A549 (cell line): ENCODE measurements at regions not wholly inside any gene's neighbourhood (a gene's known extent, or its start where the extent isn't known, plus 50 kb on each side); places are given as distances from the start of the nearest gene placed in this dataset.

Source experiments
- ATAC-seq, 2 experiments: fragments of 200-7000 bp in 1 of 2; fragments of >200 bp in 1 of 2; cut with Nextera tagmentation in 1 of 2; cut with Tn5 transposase in 1 of 2; 3 replicates each; pipeline versions ENCODE4 v1.8.0 to v1.9.1; 2018 to 2020; ENCODE audit warnings: mild to moderate bottlenecking in 1 of 2, moderate library complexity in 1 of 2
- CTCF ChIA-PET: fragments of 300-600 bp; sonication (Branson Sonifier 250); formaldehyde crosslinking; extraction: SDS; loops from one replicate; lab custom pipeline; 2021; ENCODE audit warnings: antibody characterized with exemption, inconsistent platforms; lab: Yijun Ruan, JAX
- POLR2A ChIA-PET: fragments of 350-600 bp; formaldehyde crosslinking; extraction: SDS; loops from one replicate; lab custom pipeline; 2021; ENCODE audit warnings: antibody characterized with exemption, inconsistent platforms; lab: Yijun Ruan, JAX
- DNase-seq, 2 experiments: peaks; one replicate each; pipeline versions ENCODE4 v3.0.0 to v3.0.0-alpha.2; 2011 to 2016; ENCODE audit warnings: low read depth in 1 of 2, low spot score in 1 of 2
- FAIRE-seq: peaks from 2 replicates; lab custom pipeline; 2011; peaks lifted over from hg19 to GRCh38; lab: Jason Lieb, UNC
- H3K27ac ChIP-seq, 2 experiments: fragments of >200 bp; sonication (Bioruptor Twin); formaldehyde crosslinking; 3 replicates each; pipeline ENCODE4 v1.5.1; 2016 to 2017
- H3K4me1 ChIP-seq: fragments of >200 bp; sonication (Bioruptor Twin); formaldehyde crosslinking; 3 replicates; pipeline ENCODE4 v1.6.1; 2016
- H3K4me2 ChIP-seq: fragments of >200 bp; sonication (Bioruptor Twin); formaldehyde crosslinking; 3 replicates; pipeline ENCODE4 v1.6.1; 2016
- H3K4me3 ChIP-seq: fragments of >200 bp; sonication (Bioruptor Twin); formaldehyde crosslinking; 3 replicates; pipeline ENCODE4 v1.5.1; 2016
- H3K9me3 ChIP-seq: fragments of >200 bp; sonication (Bioruptor Twin); formaldehyde crosslinking; 3 replicates; pipeline ENCODE4 v1.6.1; 2016
- ATOH8 ChIP-seq: fragments of 250-450 bp; sonication (Bioruptor Pico); IDR thresholded peaks from 2 replicates; pipeline ENCODE4 v1.5.0; 2020; ENCODE audit warnings: low read depth, mild to moderate bottlenecking, moderate library complexity
- BCL3 ChIP-seq: fragments of >200 bp; sonication (Bioruptor Twin); formaldehyde crosslinking; IDR thresholded peaks from 3 replicates; pipeline ENCODE4 v1.6.1; 2016
- BHLHE40 ChIP-seq: IDR thresholded peaks from 2 replicates; pipeline ENCODE4 v1.6.1; 2012; ENCODE audit warnings: low read depth, low read length, inconsistent platforms
- CBX2 ChIP-seq: fragments of 200-600 bp; sonication (generic); IDR thresholded peaks from 2 replicates; pipeline ENCODE4 v1.6.1; 2016; ENCODE audit warnings: low read depth, mild to moderate bottlenecking, borderline replicate concordance
- CBX8 ChIP-seq: fragments of 200-600 bp; sonication (generic); IDR thresholded peaks from 2 replicates; pipeline ENCODE4 v1.6.1; 2016
- CEBPB ChIP-seq, 2 experiments: fragments of >200 bp in 1 of 2; sonication (Bioruptor Twin) in 1 of 2; formaldehyde crosslinking in 1 of 2; IDR thresholded peaks; 2 replicates each; pipeline ENCODE4 v1.6.1; 2012 to 2016
- CHD4 ChIP-seq: fragments of 200-600 bp; sonication (generic); IDR thresholded peaks from 2 replicates; pipeline ENCODE4 v1.6.1; 2016; ENCODE audit warnings: antibody characterized with exemption, mild to moderate bottlenecking, borderline replicate concordance
- CTCF ChIP-seq: fragments of >200 bp; sonication (Bioruptor Twin); formaldehyde crosslinking; IDR thresholded peaks from 3 replicates; pipeline ENCODE4 v1.5.1; 2016
- FOSB ChIP-seq: fragments of 250-450 bp; sonication (Bioruptor Pico); IDR thresholded peaks from 2 replicates; pipeline ENCODE4 v1.5.0; 2020; ENCODE audit warnings: mild to moderate bottlenecking, moderate library complexity
- FOSL2 ChIP-seq, 2 experiments: fragments of 450-650 bp in 1 of 2; fragments of >200 bp in 1 of 2; sonication (Bioruptor Twin) in 1 of 2; formaldehyde crosslinking; IDR thresholded peaks; 2 replicates each; pipeline versions ENCODE4 v1.5.0 to v1.6.1; 2016 to 2020; ENCODE audit warnings: mild to moderate bottlenecking in 1 of 2, moderate library complexity in 1 of 2
- GATA3 ChIP-seq: IDR thresholded peaks from 2 replicates; pipeline ENCODE4 v1.6.1; 2012; ENCODE audit warnings: borderline replicate concordance
- HDAC2 ChIP-seq: fragments of 200-600 bp; sonication (generic); IDR thresholded peaks from 2 replicates; pipeline ENCODE4 v1.6.1; 2016
- HES2 ChIP-seq: fragments of >200 bp; sonication (Bioruptor Twin); formaldehyde crosslinking; IDR thresholded peaks from 2 replicates; pipeline ENCODE4 v1.6.1; 2016
- HOXB13 ChIP-seq: fragments of 250-450 bp; sonication (Bioruptor Pico); IDR thresholded peaks from 2 replicates; pipeline ENCODE4 v1.5.0; 2020; ENCODE audit warnings: low read depth, mild to moderate bottlenecking, moderate library complexity
- HOXB5 ChIP-seq: fragments of 250-450 bp; sonication (Bioruptor Pico); IDR thresholded peaks from 2 replicates; pipeline ENCODE4 v1.5.0; 2020; ENCODE audit warnings: mild to moderate bottlenecking, moderate library complexity
- JUN ChIP-seq, 2 experiments: fragments of >200 bp; sonication (Bioruptor Twin); formaldehyde crosslinking; IDR thresholded peaks; 2 replicates in 1 of 2; 3 replicates in 1 of 2; pipeline ENCODE4 v1.6.1; 2016 to 2017
- JUNB ChIP-seq: fragments of >200 bp; sonication (Bioruptor Twin); formaldehyde crosslinking; IDR thresholded peaks from 2 replicates; pipeline ENCODE4 v1.6.1; 2016
- MAZ ChIP-seq: fragments of 150-350 bp; IDR thresholded peaks from 2 replicates; pipeline ENCODE4 v1.6.1; 2014; ENCODE audit warnings: antibody characterized with exemption, low read depth, low read length, borderline replicate concordance
- NFE2L2 ChIP-seq: fragments of 150-350 bp; conservative IDR thresholded peaks from 2 replicates; pipeline ENCODE4 v1.6.1; 2014; ENCODE audit warnings: low read length
- NPAS2 ChIP-seq: fragments of 250-450 bp; sonication (Bioruptor Pico); IDR thresholded peaks from 2 replicates; pipeline ENCODE4 v1.8.0; 2022; ENCODE audit warnings: mild to moderate bottlenecking, moderate library complexity, borderline replicate concordance
- POLR2A ChIP-seq: IDR thresholded peaks from 2 replicates; pipeline ENCODE4 v1.6.1; 2012; ENCODE audit warnings: mild to moderate bottlenecking, low read length
- POLR2AphosphoS2 ChIP-seq: conservative IDR thresholded peaks from 2 replicates; pipeline ENCODE4 v1.6.1; 2012; ENCODE audit warnings: low read length, improper control_type of control experiment, inconsistent platforms
- RAD21 ChIP-seq, 2 experiments: fragments of >200 bp in 1 of 2; sonication (Bioruptor Twin) in 1 of 2; formaldehyde crosslinking in 1 of 2; IDR thresholded peaks in 1 of 2; conservative IDR thresholded peaks in 1 of 2; 2 replicates in 1 of 2; 3 replicates in 1 of 2; pipeline ENCODE4 v1.6.1; 2012 to 2018; ENCODE audit warnings: inconsistent platforms in 1 of 2
- RCOR1 ChIP-seq: fragments of 150-350 bp; IDR thresholded peaks from 2 replicates; pipeline ENCODE4 v1.6.1; 2014; ENCODE audit warnings: antibody characterized with exemption, low read length, low read depth
- RFX5 ChIP-seq: fragments of 450-650 bp; IDR thresholded peaks from 2 replicates; pipeline ENCODE4 v1.7.1; 2014; ENCODE audit warnings: antibody characterized with exemption, mild to moderate bottlenecking, moderate library complexity
- SMC3 ChIP-seq: fragments of >200 bp; sonication (Bioruptor Twin); formaldehyde crosslinking; IDR thresholded peaks from 3 replicates; pipeline ENCODE4 v1.6.1; 2018; ENCODE audit warnings: inconsistent platforms
- ZC3H11A ChIP-seq: fragments of 450-650 bp; IDR thresholded peaks from 2 replicates; pipeline ENCODE4 v1.6.1; 2014; ENCODE audit warnings: antibody characterized with exemption, mild to moderate bottlenecking

- DNase-seq (no peak), FAIRE-seq (no peak)
- 0 out of 3 replicates have a peak, but pooled peaks cover 2% of the 10 kb centered on the region for H3K9me3 ChIP-seq
- no peak overlapping the region for H3K27ac ChIP-seq
- ChIA-PET POLR2A (no interaction called here), CTCF (interaction anchor here (1.0 kb wide), 1 partner anchor 21 kb away, joined by 3 read pairs; no protein-coding TSS in a partner anchor)
- no peak overlapping the region for H3K4me3 ChIP-seq
- H3K4me1 ChIP-seq = no peaks in the 10 kb centered on the region
- TF ChIP-seq CHD4 = no peak
- no peak for TF ChIP-seq FOSB
- TF ChIP-seq HOXB13 = no peak
- no peak for TF ChIP-seq HES2
- no peak for TF ChIP-seq NPAS2 (CRISPR knock-in tag)
- TF ChIP-seq CBX2 = no peak
- TF ChIP-seq POLR2AphosphoS2 = no peak
- TF ChIP-seq ATOH8 (CRISPR knock-in tag) = no peak
- TF ChIP-seq RCOR1 = no peak
- TF ChIP-seq RAD21 (conservative IDR thresholded peaks at IDR 0.05 in 1 of 2, IDR thresholded peaks at IDR 0.05 in 1 of 2) = no peak
- TF ChIP-seq RFX5 = no peak
- no peak for TF ChIP-seq HOXB5 (CRISPR knock-in tag)
- no peak for TF ChIP-seq JUNB
- TF ChIP-seq SMC3 = no peak
- TF ChIP-seq CBX8 = no peak
- no peak for TF ChIP-seq FOSL2 (IDR thresholded peaks at IDR 0.05)
- TF ChIP-seq FOSL2 (CRISPR knock-in tag; IDR thresholded peaks at IDR 0.05) = no peak
- no peak for TF ChIP-seq CEBPB (IDR thresholded peaks at IDR 0.05)
- TF ChIP-seq, all 56 proteins: peak for 0
- H3K4me2 ChIP-seq = no peak overlapping the region
- no peak for ATAC-seq
Observed at GRCh38 chr3:110598847-110599490, 472.6 kb upstream of the NECTIN3 start.

- Histone ChIP-seq H3K4me3 (no peak overlapping the region), H3K4me2 (no peak overlapping the region), H3K4me1 (no peaks in the 10 kb centered on the region), H3K27ac (no peak overlapping the region), H3K9me3 (no peaks in the 10 kb centered on the region)
- ATAC-seq (no peak), FAIRE-seq (no peak), DNase-seq (no peak)
- POLR2A ChIA-PET = no interaction called here
- no peak for TF ChIP-seq BCL3
- TF ChIP-seq ZC3H11A = no peak
- no peak for TF ChIP-seq CBX2
- TF ChIP-seq HDAC2 = no peak
- no peak for TF ChIP-seq HES2
- TF ChIP-seq POLR2A = no peak
- no peak for TF ChIP-seq GATA3
- no peak for TF ChIP-seq FOSB
- TF ChIP-seq JUN (IDR thresholded peaks at IDR 0.05) = no peak
- no peak for TF ChIP-seq RCOR1
- no peak for TF ChIP-seq MAZ
- TF ChIP-seq CTCF = no peak
- no peak for TF ChIP-seq NFE2L2
- TF ChIP-seq RFX5 = no peak
- no peak for TF ChIP-seq JUNB
- no peak for TF ChIP-seq HOXB13
- TF ChIP-seq RAD21 (conservative IDR thresholded peaks at IDR 0.05 in 1 of 2, IDR thresholded peaks at IDR 0.05 in 1 of 2) = no peak
- no peak for TF ChIP-seq BHLHE40
- CTCF ChIA-PET = interaction anchor here (0.7 kb wide), 1 partner anchor 1425 kb away, joined by 3 read pairs; no protein-coding TSS in a partner anchor
Observed at GRCh38 chr3:110608566-110608965, 463.1 kb upstream of the NECTIN3 start.
